ENCODE measurements at regions not wholly inside any gene's neighbourhood (a gene's known extent, or its start where the extent isn't known, plus 50 kb on each side); places are given as distances from the start of the nearest gene placed in this dataset.

DNA sequence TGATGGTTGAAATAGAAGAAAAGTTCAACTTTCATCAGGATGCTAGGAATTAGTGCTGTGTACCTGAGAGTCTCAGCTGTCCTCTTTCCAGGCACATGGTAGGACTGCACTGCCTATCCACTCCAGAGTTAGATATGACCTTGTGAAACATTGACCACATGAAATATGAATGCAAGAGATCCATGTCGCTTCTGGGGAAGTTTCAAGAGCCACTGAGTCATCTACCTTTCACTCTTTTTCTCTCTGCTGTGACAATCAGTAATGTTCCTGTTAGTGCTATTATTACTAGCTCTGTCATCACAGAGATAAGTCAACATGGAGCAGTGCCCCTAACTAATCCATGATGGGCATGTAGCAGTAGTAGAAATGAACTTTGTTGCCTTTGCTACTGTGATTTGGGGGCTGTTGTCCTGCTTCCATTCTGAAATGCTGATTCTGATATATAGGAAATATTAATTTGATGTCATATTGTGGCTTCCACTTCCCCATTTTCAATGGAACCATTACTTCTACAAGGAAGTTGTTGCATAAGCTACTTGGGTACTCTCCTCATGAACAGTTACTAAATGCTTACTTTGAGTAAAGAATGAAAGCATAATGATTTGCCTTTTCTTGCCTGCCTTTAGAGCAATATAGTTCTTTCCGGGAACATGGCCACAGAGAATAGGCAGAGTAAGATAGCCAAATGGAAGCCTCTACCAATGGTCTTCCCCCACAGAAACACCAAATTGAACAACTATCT is 192.8 kb upstream of the ZNF521 start:
- Mint-ChIP-seq H3K36me3 (ENCODE audit: low read depth) (0 out of 3 replicates have a peak, but pooled peaks cover 3% of the 10 kb centered on the region), H3K4me1 (no peaks in the 10 kb centered on the region), H3K27me3 (ENCODE audit: insufficient read depth, low read depth, poor library complexity) (peaks cover 2% of the 10 kb centered on the region), H3K9me3 (peaks cover 11% of the 10 kb centered on the region), H3K27ac (no peak overlapping the region), H3K4me3 (no peak overlapping the region)
- no peaks in the 10 kb centered on the region for H3K79me2 ChIP-seq (replicated peaks; ENCODE audit: insufficient read depth)
- no peak overlapping the region for H3K4me3 ChIP-seq
- no peak overlapping the region for H3K4me2 ChIP-seq
- H4K20me1 ChIP-seq (replicated peaks; ENCODE audit: insufficient read depth), result no peaks in the 10 kb centered on the region
- peaks cover 17% of the 10 kb centered on the region; the same call in 1 of the 2 replicates for H3K9me2 ChIP-seq (ENCODE audit: insufficient read depth)
- DNase-seq (ENCODE audit: low spot score) (no peak), ATAC-seq (no peak)
- H3K4me1 ChIP-seq (ENCODE audit: insufficient read depth), result no peaks in the 10 kb centered on the region
- no peak overlapping the region for H3K27ac ChIP-seq (ENCODE audit: low read depth)
- no peak overlapping the region for H2AFZ ChIP-seq
- no peaks in the 10 kb centered on the region for H3K27me3 ChIP-seq (ENCODE audit: insufficient read depth)
- no peaks in the 10 kb centered on the region for H3K36me3 ChIP-seq (ENCODE audit: insufficient read depth)
- H3F3A ChIP-seq (replicated peaks; ENCODE audit: low read depth), result no peaks in the 10 kb centered on the region
- TF ChIP-seq CREB1 (CRISPR knock-in tag; IDR thresholded peaks at IDR 0.05; ENCODE audit: low read depth) (no peak), EZH2 (IDR thresholded peaks at IDR 0.05; ENCODE audit: low read depth, unreplicated experiment) (no peak), JUNB (IDR thresholded peaks at IDR 0.05; ENCODE audit: unreplicated experiment) (no peak), NANOG (IDR thresholded peaks at IDR 0.05; ENCODE audit: borderline replicate concordance) (no peak), STAT1 (IDR thresholded peaks at IDR 0.05; ENCODE audit: unreplicated experiment) (no peak), ZNF114 (CRISPR knock-in tag; IDR thresholded peaks at IDR 0.05) (no peak), ZNF331 (CRISPR knock-in tag; IDR thresholded peaks at IDR 0.05; ENCODE audit: low read depth) (no peak), POLR2AphosphoS5 (IDR thresholded peaks at IDR 0.05; ENCODE audit: low read depth) (no peak), EZH2phosphoT487 (IDR thresholded peaks at IDR 0.05; ENCODE audit: unreplicated experiment) (no peak)
- TF ChIP-seq, protein P1, sequence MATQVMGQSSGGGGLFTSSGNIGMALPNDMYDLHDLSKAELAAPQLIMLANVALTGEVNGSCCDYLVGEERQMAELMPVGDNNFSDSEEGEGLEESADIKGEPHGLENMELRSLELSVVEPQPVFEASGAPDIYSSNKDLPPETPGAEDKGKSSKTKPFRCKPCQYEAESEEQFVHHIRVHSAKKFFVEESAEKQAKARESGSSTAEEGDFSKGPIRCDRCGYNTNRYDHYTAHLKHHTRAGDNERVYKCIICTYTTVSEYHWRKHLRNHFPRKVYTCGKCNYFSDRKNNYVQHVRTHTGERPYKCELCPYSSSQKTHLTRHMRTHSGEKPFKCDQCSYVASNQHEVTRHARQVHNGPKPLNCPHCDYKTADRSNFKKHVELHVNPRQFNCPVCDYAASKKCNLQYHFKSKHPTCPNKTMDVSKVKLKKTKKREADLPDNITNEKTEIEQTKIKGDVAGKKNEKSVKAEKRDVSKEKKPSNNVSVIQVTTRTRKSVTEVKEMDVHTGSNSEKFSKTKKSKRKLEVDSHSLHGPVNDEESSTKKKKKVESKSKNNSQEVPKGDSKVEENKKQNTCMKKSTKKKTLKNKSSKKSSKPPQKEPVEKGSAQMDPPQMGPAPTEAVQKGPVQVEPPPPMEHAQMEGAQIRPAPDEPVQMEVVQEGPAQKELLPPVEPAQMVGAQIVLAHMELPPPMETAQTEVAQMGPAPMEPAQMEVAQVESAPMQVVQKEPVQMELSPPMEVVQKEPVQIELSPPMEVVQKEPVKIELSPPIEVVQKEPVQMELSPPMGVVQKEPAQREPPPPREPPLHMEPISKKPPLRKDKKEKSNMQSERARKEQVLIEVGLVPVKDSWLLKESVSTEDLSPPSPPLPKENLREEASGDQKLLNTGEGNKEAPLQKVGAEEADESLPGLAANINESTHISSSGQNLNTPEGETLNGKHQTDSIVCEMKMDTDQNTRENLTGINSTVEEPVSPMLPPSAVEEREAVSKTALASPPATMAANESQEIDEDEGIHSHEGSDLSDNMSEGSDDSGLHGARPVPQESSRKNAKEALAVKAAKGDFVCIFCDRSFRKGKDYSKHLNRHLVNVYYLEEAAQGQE (IDR thresholded peaks at IDR 0.05; ENCODE audit: unreplicated experiment), result no peak
- TF ChIP-seq, protein P2, sequence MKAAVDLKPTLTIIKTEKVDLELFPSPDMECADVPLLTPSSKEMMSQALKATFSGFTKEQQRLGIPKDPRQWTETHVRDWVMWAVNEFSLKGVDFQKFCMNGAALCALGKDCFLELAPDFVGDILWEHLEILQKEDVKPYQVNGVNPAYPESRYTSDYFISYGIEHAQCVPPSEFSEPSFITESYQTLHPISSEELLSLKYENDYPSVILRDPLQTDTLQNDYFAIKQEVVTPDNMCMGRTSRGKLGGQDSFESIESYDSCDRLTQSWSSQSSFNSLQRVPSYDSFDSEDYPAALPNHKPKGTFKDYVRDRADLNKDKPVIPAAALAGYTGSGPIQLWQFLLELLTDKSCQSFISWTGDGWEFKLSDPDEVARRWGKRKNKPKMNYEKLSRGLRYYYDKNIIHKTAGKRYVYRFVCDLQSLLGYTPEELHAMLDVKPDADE (IDR thresholded peaks at IDR 0.05), result no peak
- TF ChIP-seq, protein P3, sequence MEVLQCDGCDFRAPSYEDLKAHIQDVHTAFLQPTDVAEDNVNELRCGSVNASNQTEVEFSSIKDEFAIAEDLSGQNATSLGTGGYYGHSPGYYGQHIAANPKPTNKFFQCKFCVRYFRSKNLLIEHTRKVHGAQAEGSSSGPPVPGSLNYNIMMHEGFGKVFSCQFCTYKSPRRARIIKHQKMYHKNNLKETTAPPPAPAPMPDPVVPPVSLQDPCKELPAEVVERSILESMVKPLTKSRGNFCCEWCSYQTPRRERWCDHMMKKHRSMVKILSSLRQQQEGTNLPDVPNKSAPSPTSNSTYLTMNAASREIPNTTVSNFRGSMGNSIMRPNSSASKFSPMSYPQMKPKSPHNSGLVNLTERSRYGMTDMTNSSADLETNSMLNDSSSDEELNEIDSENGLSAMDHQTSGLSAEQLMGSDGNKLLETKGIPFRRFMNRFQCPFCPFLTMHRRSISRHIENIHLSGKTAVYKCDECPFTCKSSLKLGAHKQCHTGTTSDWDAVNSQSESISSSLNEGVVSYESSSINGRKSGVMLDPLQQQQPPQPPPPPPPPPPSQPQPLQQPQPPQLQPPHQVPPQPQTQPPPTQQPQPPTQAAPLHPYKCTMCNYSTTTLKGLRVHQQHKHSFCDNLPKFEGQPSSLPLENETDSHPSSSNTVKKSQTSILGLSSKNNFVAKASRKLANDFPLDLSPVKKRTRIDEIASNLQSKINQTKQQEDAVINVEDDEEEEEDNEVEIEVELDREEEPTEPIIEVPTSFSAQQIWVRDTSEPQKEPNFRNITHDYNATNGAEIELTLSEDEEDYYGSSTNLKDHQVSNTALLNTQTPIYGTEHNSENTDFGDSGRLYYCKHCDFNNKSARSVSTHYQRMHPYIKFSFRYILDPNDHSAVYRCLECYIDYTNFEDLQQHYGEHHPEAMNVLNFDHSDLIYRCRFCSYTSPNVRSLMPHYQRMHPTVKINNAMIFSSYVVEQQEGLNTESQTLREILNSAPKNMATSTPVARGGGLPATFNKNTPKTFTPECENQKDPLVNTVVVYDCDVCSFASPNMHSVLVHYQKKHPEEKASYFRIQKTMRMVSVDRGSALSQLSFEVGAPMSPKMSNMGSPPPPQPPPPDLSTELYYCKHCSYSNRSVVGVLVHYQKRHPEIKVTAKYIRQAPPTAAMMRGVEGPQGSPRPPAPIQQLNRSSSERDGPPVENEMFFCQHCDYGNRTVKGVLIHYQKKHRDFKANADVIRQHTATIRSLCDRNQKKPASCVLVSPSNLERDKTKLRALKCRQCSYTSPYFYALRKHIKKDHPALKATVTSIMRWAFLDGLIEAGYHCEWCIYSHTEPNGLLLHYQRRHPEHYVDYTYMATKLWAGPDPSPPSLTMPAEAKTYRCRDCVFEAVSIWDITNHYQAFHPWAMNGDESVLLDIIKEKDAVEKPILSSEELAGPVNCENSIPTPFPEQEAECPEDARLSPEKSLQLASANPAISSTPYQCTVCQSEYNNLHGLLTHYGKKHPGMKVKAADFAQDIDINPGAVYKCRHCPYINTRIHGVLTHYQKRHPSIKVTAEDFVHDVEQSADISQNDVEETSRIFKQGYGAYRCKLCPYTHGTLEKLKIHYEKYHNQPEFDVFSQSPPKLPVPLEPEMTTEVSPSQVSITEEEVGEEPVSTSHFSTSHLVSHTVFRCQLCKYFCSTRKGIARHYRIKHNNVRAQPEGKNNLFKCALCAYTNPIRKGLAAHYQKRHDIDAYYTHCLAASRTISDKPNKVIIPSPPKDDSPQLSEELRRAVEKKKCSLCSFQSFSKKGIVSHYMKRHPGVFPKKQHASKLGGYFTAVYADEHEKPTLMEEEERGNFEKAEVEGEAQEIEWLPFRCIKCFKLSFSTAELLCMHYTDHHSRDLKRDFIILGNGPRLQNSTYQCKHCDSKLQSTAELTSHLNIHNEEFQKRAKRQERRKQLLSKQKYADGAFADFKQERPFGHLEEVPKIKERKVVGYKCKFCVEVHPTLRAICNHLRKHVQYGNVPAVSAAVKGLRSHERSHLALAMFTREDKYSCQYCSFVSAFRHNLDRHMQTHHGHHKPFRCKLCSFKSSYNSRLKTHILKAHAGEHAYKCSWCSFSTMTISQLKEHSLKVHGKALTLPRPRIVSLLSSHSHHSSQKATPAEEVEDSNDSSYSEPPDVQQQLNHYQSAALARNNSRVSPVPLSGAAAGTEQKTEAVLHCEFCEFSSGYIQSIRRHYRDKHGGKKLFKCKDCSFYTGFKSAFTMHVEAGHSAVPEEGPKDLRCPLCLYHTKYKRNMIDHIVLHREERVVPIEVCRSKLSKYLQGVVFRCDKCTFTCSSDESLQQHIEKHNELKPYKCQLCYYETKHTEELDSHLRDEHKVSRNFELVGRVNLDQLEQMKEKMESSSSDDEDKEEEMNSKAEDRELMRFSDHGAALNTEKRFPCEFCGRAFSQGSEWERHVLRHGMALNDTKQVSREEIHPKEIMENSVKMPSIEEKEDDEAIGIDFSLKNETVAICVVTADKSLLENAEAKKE (CRISPR knock-in tag; IDR thresholded peaks at IDR 0.05), result no peak
- TF ChIP-seq, protein P4, sequence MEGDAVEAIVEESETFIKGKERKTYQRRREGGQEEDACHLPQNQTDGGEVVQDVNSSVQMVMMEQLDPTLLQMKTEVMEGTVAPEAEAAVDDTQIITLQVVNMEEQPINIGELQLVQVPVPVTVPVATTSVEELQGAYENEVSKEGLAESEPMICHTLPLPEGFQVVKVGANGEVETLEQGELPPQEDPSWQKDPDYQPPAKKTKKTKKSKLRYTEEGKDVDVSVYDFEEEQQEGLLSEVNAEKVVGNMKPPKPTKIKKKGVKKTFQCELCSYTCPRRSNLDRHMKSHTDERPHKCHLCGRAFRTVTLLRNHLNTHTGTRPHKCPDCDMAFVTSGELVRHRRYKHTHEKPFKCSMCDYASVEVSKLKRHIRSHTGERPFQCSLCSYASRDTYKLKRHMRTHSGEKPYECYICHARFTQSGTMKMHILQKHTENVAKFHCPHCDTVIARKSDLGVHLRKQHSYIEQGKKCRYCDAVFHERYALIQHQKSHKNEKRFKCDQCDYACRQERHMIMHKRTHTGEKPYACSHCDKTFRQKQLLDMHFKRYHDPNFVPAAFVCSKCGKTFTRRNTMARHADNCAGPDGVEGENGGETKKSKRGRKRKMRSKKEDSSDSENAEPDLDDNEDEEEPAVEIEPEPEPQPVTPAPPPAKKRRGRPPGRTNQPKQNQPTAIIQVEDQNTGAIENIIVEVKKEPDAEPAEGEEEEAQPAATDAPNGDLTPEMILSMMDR (conservative IDR thresholded peaks at IDR 0.05; ENCODE audit: low read depth in 2 of 2), result no peak

All from GM23338 (cell line).